ENCODE measurements at regions not wholly inside any gene's neighbourhood (a gene's known extent, or its start where the extent isn't known, plus 50 kb on each side); places are given as distances from the start of the nearest gene placed in this dataset.

- Histone ChIP-seq H3K4me3 (no peak overlapping the region), H3K4me1 (no peaks in the 10 kb centered on the region), H3K27ac (no peak overlapping the region), H3K27me3 (no peaks in the 10 kb centered on the region), H3K36me3 (no peaks in the 10 kb centered on the region), H3K9me3 (no peaks in the 10 kb centered on the region)
- WGBS, 2 donors = 60 to 62% methylated on average over 6 of the region's 6 CpGs
- intact Hi-C loops (cut with DNase I) = no loop called here
- TF ChIP-seq CTCF (IDR thresholded peaks at IDR 0.05) (no peak), POLR2A (IDR thresholded peaks at IDR 0.05) (no peak), EP300 (IDR thresholded peaks at IDR 0.05) (no peak), POLR2AphosphoS5 (IDR thresholded peaks at IDR 0.05) (no peak)
- no peak for DNase-seq
These were observed 475.2 kb upstream of the IL12A start for GRCh38 chr3:159513444-159513843.

- DNase-seq = no peak
- no peak overlapping the region for H3K27ac ChIP-seq
- H3K4me3 ChIP-seq = no peak overlapping the region
- no peaks in the 10 kb centered on the region for H3K9me3 ChIP-seq
- intact Hi-C loops (cut with DNase I) = no loop called here
- no peaks in the 10 kb centered on the region for H3K4me1 ChIP-seq
- TF ChIP-seq POLR2A (IDR thresholded peaks at IDR 0.05) (no peak), CTCF (IDR thresholded peaks at IDR 0.05) (no peak), POLR2AphosphoS5 (IDR thresholded peaks at IDR 0.05) (no peak), EP300 (IDR thresholded peaks at IDR 0.05) (no peak)
- no peaks in the 10 kb centered on the region for H3K36me3 ChIP-seq
- no peaks in the 10 kb centered on the region for H3K27me3 ChIP-seq
- WGBS, 2 donors = 77 to 81% methylated on average over 5 of the region's 5 CpGs
These were observed 474.7 kb upstream of the IL12A start for GRCh38 chr3:159513867-159514380.

- WGBS, 2 donors = 76 to 89% methylated on average over 1 of the region's 1 CpG
- TF ChIP-seq POLR2AphosphoS5 (IDR thresholded peaks at IDR 0.05) (no peak), EP300 (IDR thresholded peaks at IDR 0.05) (no peak), CTCF (IDR thresholded peaks at IDR 0.05) (no peak), POLR2A (IDR thresholded peaks at IDR 0.05) (no peak)
- no peak overlapping the region for H3K27ac ChIP-seq
- DNase-seq = no peak
- no peaks in the 10 kb centered on the region for H3K4me1 ChIP-seq
- intact Hi-C loops (cut with DNase I) = no loop called here
- no peaks in the 10 kb centered on the region for H3K27me3 ChIP-seq
- H3K4me3 ChIP-seq = no peak overlapping the region
- H3K36me3 ChIP-seq = no peaks in the 10 kb centered on the region
- H3K9me3 ChIP-seq = no peaks in the 10 kb centered on the region
These were observed 471.5 kb upstream of the IL12A start for GRCh38 chr3:159517105-159517504.

GRCh38 chr3:159520638-159521037 lies 468.0 kb upstream of the IL12A start:
- Histone ChIP-seq H3K9me3 (no peaks in the 10 kb centered on the region), H3K27me3 (no peaks in the 10 kb centered on the region), H3K36me3 (no peaks in the 10 kb centered on the region), H3K4me1 (no peaks in the 10 kb centered on the region), H3K4me3 (no peak overlapping the region), H3K27ac (no peak overlapping the region)
- DNase-seq = no peak
- intact Hi-C loops (cut with DNase I) = no loop called here
- TF ChIP-seq CTCF (IDR thresholded peaks at IDR 0.05) (no peak), EP300 (IDR thresholded peaks at IDR 0.05) (no peak), POLR2A (IDR thresholded peaks at IDR 0.05) (no peak), POLR2AphosphoS5 (IDR thresholded peaks at IDR 0.05) (no peak)
- WGBS, 2 donors = 78 to 88% methylated on average over 3 of the region's 3 CpGs

- TF ChIP-seq EP300 (IDR thresholded peaks at IDR 0.05) (no peak), POLR2A (IDR thresholded peaks at IDR 0.05) (no peak), CTCF (IDR thresholded peaks at IDR 0.05) (no peak), POLR2AphosphoS5 (IDR thresholded peaks at IDR 0.05) (no peak)
- no peaks in the 10 kb centered on the region for H3K36me3 ChIP-seq
- H3K9me3 ChIP-seq = no peaks in the 10 kb centered on the region
- DNase-seq = no peak
- H3K27me3 ChIP-seq = no peaks in the 10 kb centered on the region
- no peaks in the 10 kb centered on the region for H3K4me1 ChIP-seq
- H3K27ac ChIP-seq = no peak overlapping the region
- 71 to 85% methylated on average over 3 of the region's 3 CpGs for WGBS, 2 donors
- no peak overlapping the region for H3K4me3 ChIP-seq
- intact Hi-C loops (cut with DNase I) = no loop called here
These were observed 466.4 kb upstream of the IL12A start for GRCh38 chr3:159522276-159522675.
